ENCODE measurements at regions not wholly inside any gene's neighbourhood (a gene's known extent, or its start where the extent isn't known, plus 50 kb on each side); places are given as distances from the start of the nearest gene placed in this dataset.
A peak's percentile ranks its signal among the peaks of the same experiment; 100 is the strongest.

- Histone ChIP-seq H3K4me3 (ENCODE audit: low read depth, low read length) (no peak overlapping the region), H3K27me3 (ENCODE audit: control insufficient read depth, insufficient read depth, low read length) (no peaks in the 10 kb centered on the region), H3K36me3 (ENCODE audit: control insufficient read depth, insufficient read depth, low read length) (no peaks in the 10 kb centered on the region)
- no peak for DNase-seq (ENCODE audit: low read depth)
- FAIRE-seq, result no peak
- TF ChIP-seq, protein P1, sequence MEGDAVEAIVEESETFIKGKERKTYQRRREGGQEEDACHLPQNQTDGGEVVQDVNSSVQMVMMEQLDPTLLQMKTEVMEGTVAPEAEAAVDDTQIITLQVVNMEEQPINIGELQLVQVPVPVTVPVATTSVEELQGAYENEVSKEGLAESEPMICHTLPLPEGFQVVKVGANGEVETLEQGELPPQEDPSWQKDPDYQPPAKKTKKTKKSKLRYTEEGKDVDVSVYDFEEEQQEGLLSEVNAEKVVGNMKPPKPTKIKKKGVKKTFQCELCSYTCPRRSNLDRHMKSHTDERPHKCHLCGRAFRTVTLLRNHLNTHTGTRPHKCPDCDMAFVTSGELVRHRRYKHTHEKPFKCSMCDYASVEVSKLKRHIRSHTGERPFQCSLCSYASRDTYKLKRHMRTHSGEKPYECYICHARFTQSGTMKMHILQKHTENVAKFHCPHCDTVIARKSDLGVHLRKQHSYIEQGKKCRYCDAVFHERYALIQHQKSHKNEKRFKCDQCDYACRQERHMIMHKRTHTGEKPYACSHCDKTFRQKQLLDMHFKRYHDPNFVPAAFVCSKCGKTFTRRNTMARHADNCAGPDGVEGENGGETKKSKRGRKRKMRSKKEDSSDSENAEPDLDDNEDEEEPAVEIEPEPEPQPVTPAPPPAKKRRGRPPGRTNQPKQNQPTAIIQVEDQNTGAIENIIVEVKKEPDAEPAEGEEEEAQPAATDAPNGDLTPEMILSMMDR (IDR thresholded peaks at IDR 0.05; ENCODE audit: insufficient read depth, low read length, severe bottlenecking), result no peak
Observed at GRCh38 chr3:31300456-31301443, 232.0 kb upstream of the STT3B start.

DNA sequence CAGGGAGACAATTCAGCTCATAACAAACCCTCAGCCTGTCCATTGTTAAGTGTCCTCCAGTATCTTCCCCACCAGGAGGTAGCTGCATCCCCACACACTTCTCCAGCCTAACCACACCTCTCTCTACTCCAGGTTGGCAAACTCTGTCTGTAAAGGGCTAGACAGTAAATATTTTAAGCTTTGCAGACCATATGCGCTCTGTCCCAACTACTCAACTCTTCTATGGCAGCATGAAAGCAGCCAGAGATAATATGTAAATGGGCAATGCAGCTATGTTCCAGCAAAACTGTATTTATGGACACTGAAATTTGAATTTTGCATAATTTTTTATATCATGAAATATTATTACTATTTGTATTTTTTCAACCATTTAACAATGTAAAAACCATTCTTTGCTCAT, 230.4 kb upstream of the STT3B start:
- DNase-seq (ENCODE audit: low read depth) (no peak), FAIRE-seq (no peak)
- Histone ChIP-seq H3K4me3 (ENCODE audit: low read depth, low read length) (no peak overlapping the region), H3K27me3 (ENCODE audit: control insufficient read depth, insufficient read depth, low read length) (no peaks in the 10 kb centered on the region), H3K36me3 (ENCODE audit: control insufficient read depth, insufficient read depth, low read length) (no peaks in the 10 kb centered on the region)
- TF ChIP-seq, protein P1 (IDR thresholded peaks at IDR 0.05; ENCODE audit: insufficient read depth, low read length, severe bottlenecking), result no peak

DNA sequence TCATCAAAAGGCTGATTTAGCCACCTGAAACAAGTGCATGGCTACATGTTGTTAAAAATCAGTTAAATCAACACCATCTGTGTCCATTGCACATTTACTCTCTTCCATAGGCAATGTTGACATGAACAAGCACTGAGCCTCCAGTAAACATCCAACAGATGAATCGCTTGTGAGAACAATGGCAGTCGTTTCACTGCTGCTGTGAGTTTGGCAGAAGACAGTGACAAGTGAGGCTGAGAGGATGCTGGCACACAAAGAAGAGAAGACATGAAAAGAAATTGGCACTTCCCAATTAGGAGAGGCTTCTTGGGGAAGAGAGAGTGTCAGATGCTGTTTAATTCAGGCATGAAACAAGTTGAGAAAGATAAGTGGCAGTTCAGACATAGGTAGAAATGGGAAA, 227.4 kb upstream of the STT3B start:
- Histone ChIP-seq H3K4me3 (ENCODE audit: low read depth, low read length) (no peak overlapping the region), H3K36me3 (ENCODE audit: control insufficient read depth, insufficient read depth, low read length) (no peaks in the 10 kb centered on the region), H3K27me3 (ENCODE audit: control insufficient read depth, insufficient read depth, low read length) (no peaks in the 10 kb centered on the region)
- peak; percentile 80 for FAIRE-seq
- no peak for DNase-seq (ENCODE audit: low read depth)
- TF ChIP-seq, protein P1 (IDR thresholded peaks at IDR 0.05; ENCODE audit: insufficient read depth, low read length, severe bottlenecking), result no peak

DNA sequence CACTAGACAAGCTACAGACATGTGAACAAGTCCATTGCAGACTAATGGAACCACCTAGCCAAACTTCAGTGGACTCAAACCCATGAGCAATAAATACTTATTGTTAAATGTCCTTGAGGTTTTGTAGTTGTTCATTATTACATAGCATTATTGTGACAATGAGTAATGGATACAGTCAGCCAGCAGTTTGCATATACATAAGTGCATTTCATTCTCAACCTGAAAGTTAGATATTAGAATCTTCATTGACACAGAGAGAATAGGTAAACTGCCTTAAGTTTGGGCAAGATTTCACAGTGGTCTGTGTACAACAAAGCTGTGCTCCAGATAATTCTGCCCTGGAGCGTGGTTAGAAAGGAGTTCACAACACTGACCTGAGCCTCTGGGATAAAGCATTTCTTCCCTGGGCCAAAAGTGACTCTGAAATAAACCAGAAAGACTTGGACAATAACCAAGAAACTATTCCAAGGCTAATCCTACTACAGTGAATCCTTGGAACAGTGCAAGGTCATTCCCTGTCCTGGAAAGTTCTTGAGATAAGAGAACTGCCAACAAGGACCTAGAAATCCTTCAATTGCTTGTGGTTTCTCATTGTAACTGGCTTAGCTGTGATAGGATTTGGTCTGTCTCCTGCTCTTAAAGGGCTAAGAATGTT, 225.5 kb upstream of the STT3B start:
- H3K4me3 ChIP-seq (ENCODE audit: low read depth, low read length), result no peak overlapping the region
- no peak for FAIRE-seq
- no peaks in the 10 kb centered on the region for H3K27me3 ChIP-seq (ENCODE audit: control insufficient read depth, insufficient read depth, low read length)
- peak; percentile 18 for DNase-seq (ENCODE audit: low read depth)
- H3K36me3 ChIP-seq (ENCODE audit: control insufficient read depth, insufficient read depth, low read length), result no peaks in the 10 kb centered on the region
- TF ChIP-seq, protein P1 (IDR thresholded peaks at IDR 0.05; ENCODE audit: insufficient read depth, low read length, severe bottlenecking), result no peak

GRCh38 chr3:31311559-31311958, 221.2 kb upstream of the STT3B start:
- DNase-seq (ENCODE audit: low read depth), result no peak
- no peak for FAIRE-seq
- H3K36me3 ChIP-seq (ENCODE audit: control insufficient read depth, insufficient read depth, low read length), result no peaks in the 10 kb centered on the region
- no peaks in the 10 kb centered on the region for H3K27me3 ChIP-seq (ENCODE audit: control insufficient read depth, insufficient read depth, low read length)
- TF ChIP-seq, protein P1 (IDR thresholded peaks at IDR 0.05; ENCODE audit: insufficient read depth, low read length, severe bottlenecking), result no peak
- no peak overlapping the region for H3K4me3 ChIP-seq (ENCODE audit: low read depth, low read length)

All from bronchial epithelial cell (primary cell).